Body of pancreas (tissue), 4 donors: ENCODE measurements at regions not wholly inside any gene's neighbourhood (a gene's known extent, or its start where the extent isn't known, plus 50 kb on each side); places are given as distances from the start of the nearest gene placed in this dataset.

ENCODE experiments used
- ATAC-seq: fragments of 150-250 bp; one replicate; pipeline ENCODE4 v1.9.1; 2016
- DNase-seq, 4 donors: peaks; one replicate each; pipeline ENCODE4 v3.0.0-alpha.2; 2019
- H3K27ac ChIP-seq, 4 donors: fragments of 200-600 bp; sonication (generic); 1 replicate in 3 of 4; 2 replicates in 1 of 4; pipeline versions ENCODE4 v1.5.1 to v1.6.1; 2016 to 2019; ENCODE audit warnings: mild to moderate bottlenecking in 1 of 4, mixed read lengths in 1 of 4, moderate library complexity in 1 of 4
- H3K27me3 ChIP-seq, 2 donors: fragments of 200-600 bp; sonication (generic); one replicate each; pipeline ENCODE4 v1.6.0; 2016; ENCODE audit warnings: mild to moderate bottlenecking in 1 of 2
- H3K36me3 ChIP-seq, 2 donors: fragments of 200-600 bp; sonication (generic); replicated peaks in 1 of 2; 2 replicates each; pipeline ENCODE4 v1.5.1; 2016; ENCODE audit warnings: low read depth in 2 of 2; ENCODE audit not compliant: insufficient read depth in 1 of 2
- H3K4me1 ChIP-seq: fragments of 200-600 bp; sonication (generic); one replicate; pipeline ENCODE4 v1.6.0; 2016
- H3K4me3 ChIP-seq, 2 donors: fragments of 200-600 bp; sonication (generic); 1 replicate in 1 of 2; 2 replicates in 1 of 2; pipeline ENCODE4 v1.5.1; 2016 to 2019
- H3K9me3 ChIP-seq, 3 donors: fragments of 200-600 bp; sonication (generic); 1 replicate in 2 of 3; 2 replicates in 1 of 3; pipeline ENCODE4 v1.5.1; 2016
- POLR2A ChIP-seq, 3 donors: fragments of 450-650 bp; IDR thresholded peaks; one replicate each; pipeline ENCODE4 v1.6.1; 2016; ENCODE audit warnings: antibody characterized with exemption in 3 of 3, mild to moderate bottlenecking in 2 of 3
- WGBS, 2 donors: methylation state at CpG; one replicate each; pipeline ENCODE4 v1.1.5; 2017; 5-methylcytosine and 5-hydroxymethylcytosine counted together
- intact Hi-C: fragments of 100-400 bp; cut with DNase I; formaldehyde crosslinking; loops from one replicate; pipeline ENCODE4 v1.15.1; 2023
- TF ChIP-seq, protein P1 (sequence below), 7 experiments: fragments of 450-650 bp in 4 of 7; fragments of 200-600 bp in 3 of 7; sonication (generic) in 3 of 7; IDR thresholded peaks; one replicate each; pipeline ENCODE4 v1.5.1; 2016 to 2019; ENCODE audit warnings: antibody characterized with exemption in 7 of 7

GRCh38 chr17:77602062-77602746, 356.3 kb upstream of the TNRC6C start:
- H3K27ac ChIP-seq, result peak overlapping the region in 3 of 4 donors; percentile 32 to 56 (median 52)
- no peaks in the 10 kb centered on the region for H3K9me3 ChIP-seq
- intact Hi-C loops, result no loop called here
- 56 to 58% methylated on average over 8 to 10 of the region's 11 CpGs for WGBS, 2 donors
- H3K27me3 ChIP-seq, result no peaks in the 10 kb centered on the region
- H3K36me3 ChIP-seq, result no peaks in the 10 kb centered on the region
- ATAC-seq, result peak; percentile 57
- peak in 2 of 4 donors; percentile 32 to 35 for DNase-seq
- H3K4me3 ChIP-seq, result no peak overlapping the region
- no peaks in the 10 kb centered on the region for H3K4me1 ChIP-seq
- TF ChIP-seq POLR2A (IDR thresholded peaks at IDR 0.05), result no peak
- TF ChIP-seq, protein P1, sequence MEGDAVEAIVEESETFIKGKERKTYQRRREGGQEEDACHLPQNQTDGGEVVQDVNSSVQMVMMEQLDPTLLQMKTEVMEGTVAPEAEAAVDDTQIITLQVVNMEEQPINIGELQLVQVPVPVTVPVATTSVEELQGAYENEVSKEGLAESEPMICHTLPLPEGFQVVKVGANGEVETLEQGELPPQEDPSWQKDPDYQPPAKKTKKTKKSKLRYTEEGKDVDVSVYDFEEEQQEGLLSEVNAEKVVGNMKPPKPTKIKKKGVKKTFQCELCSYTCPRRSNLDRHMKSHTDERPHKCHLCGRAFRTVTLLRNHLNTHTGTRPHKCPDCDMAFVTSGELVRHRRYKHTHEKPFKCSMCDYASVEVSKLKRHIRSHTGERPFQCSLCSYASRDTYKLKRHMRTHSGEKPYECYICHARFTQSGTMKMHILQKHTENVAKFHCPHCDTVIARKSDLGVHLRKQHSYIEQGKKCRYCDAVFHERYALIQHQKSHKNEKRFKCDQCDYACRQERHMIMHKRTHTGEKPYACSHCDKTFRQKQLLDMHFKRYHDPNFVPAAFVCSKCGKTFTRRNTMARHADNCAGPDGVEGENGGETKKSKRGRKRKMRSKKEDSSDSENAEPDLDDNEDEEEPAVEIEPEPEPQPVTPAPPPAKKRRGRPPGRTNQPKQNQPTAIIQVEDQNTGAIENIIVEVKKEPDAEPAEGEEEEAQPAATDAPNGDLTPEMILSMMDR (IDR thresholded peaks at IDR 0.05), result no peak

DNA sequence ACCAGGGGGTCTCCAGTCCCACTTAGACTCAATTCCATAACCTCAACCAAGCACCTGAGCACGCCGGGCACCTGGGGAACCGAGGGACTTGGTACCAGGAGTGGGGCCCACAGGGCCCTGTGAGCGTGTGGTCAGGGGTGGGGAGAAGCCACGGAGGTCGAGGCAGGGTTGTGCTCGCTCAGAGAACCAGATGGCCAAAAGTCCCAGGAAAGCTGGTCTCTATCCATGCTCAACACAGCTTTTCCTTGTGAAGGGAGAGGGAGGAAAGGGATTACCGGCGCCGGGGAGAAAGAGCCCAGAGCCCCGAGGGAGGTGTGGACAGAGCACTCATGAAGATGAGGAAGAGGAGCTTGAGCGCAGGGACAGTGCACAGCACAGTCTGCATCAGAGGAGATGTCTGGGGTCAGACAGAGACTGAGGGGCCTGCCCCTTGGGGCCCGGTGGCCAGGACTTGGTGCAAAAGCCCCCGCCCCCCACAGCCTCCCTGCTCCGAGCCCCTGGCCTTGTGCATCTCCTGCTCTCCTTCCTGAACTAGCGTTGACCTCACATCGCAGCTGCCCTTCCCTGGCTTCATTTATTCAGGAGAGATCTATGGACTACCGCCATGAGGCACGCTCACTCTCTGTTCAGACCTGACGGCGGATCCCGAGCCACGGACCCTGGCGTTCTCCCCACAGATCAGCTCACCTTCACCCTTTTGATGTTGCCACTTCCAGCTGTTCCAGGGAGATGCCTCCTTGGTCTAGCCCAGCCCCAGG, 355.4 kb upstream of the TNRC6C start:
- H3K27ac ChIP-seq, result peak overlapping the region in 2 of 4 donors; percentile 52 to 56
- no peaks in the 10 kb centered on the region for H3K36me3 ChIP-seq
- H3K9me3 ChIP-seq, result no peaks in the 10 kb centered on the region
- ATAC-seq (no peak), DNase-seq (no peak)
- H3K27me3 ChIP-seq, result no peaks in the 10 kb centered on the region
- intact Hi-C loops, result no loop called here
- no peak for TF ChIP-seq POLR2A (IDR thresholded peaks at IDR 0.05)
- TF ChIP-seq, protein P1 (IDR thresholded peaks at IDR 0.05), result no peak
- no peak overlapping the region for H3K4me3 ChIP-seq
- H3K4me1 ChIP-seq, result no peaks in the 10 kb centered on the region
- 61 to 68% methylated on average over 22 to 24 of the region's 24 CpGs for WGBS, 2 donors

DNA sequence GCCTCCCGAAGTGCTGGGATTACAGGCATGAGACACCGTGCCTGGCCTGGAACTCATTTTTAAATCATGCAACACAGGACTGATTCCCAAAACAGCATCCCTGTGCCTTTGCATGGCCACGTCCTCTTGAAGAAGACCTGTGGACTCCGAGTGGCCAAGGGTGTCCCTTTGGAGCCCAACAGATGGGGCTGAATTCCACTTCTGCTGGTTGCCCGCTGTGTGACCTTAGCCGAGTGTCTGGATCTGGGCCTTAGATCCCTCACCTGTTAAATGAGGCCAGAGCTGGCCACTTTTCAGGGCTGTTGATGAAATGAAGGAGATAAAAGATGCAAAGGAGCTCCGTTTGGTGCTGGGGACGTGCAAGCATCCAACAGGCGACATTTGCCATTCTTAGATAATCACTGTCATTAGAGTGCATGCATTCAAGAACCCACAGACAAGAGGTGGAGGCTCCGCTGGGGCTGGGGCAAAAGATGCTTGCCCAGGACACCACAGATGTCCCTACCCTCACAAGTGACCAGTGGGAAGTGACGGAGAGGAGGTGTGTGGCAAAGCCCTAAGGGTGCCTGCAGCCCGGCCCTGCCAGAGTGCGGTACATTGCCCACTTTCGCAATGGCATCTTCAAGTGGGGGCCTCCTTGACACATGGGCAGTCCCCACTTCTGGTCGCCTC, 354.1 kb upstream of the TNRC6C start:
- ATAC-seq, result no peak
- Histone ChIP-seq H3K27me3 (no peaks in the 10 kb centered on the region), H3K4me1 (no peaks in the 10 kb centered on the region), H3K27ac (no peak overlapping the region), H3K36me3 (no peaks in the 10 kb centered on the region), H3K4me3 (no peak overlapping the region), H3K9me3 (no peaks in the 10 kb centered on the region)
- DNase-seq, result no peak
- intact Hi-C loops, result no loop called here
- no peak for TF ChIP-seq POLR2A (IDR thresholded peaks at IDR 0.05)
- TF ChIP-seq, protein P1 (IDR thresholded peaks at IDR 0.05), result no peak
- WGBS, 2 donors, result 73 to 76% methylated on average over 8 to 15 of the region's 15 CpGs

- DNase-seq (no peak), ATAC-seq (no peak)
- H3K9me3 ChIP-seq, result no peaks in the 10 kb centered on the region
- intact Hi-C loops, result no loop called here
- H3K27me3 ChIP-seq, result no peaks in the 10 kb centered on the region
- H3K36me3 ChIP-seq, result no peaks in the 10 kb centered on the region
- WGBS, 2 donors, result 52% methylated on average over 3 of the region's 3 CpGs
- no peak overlapping the region for H3K27ac ChIP-seq
- no peak overlapping the region for H3K4me3 ChIP-seq
- no peak for TF ChIP-seq POLR2A (IDR thresholded peaks at IDR 0.05)
- TF ChIP-seq, protein P1 (IDR thresholded peaks at IDR 0.05), result no peak
- H3K4me1 ChIP-seq, result no peaks in the 10 kb centered on the region
Measured at GRCh38 chr17:77604973-77605313, 353.6 kb upstream of the TNRC6C start.
